ENCODE measurements at regions not wholly inside any gene's neighbourhood (a gene's known extent, or its start where the extent isn't known, plus 50 kb on each side); places are given as distances from the start of the nearest gene placed in this dataset.

DNA sequence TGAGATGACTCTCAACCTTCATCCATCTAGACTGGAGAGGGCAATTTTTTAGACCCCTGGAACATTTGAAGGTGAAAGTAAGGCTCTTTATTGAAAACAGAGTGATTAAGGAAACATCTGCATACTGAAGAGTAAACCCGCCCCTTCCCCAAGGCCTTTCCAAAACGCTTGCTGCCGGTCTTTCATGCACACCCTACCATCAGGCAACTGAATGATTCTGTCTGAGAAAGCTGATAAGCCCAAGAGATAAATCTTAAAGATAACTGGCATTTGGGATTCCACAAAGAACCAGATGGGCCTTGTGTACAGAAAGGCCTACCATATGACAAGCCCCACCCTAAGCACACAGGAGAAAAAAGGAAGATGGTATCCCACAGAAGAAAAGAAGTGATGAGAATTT lies 54.4 kb upstream of the PIK3R1 start:
- no peak overlapping the region for H3K4me3 ChIP-seq (ENCODE audit: low read length)

DNA sequence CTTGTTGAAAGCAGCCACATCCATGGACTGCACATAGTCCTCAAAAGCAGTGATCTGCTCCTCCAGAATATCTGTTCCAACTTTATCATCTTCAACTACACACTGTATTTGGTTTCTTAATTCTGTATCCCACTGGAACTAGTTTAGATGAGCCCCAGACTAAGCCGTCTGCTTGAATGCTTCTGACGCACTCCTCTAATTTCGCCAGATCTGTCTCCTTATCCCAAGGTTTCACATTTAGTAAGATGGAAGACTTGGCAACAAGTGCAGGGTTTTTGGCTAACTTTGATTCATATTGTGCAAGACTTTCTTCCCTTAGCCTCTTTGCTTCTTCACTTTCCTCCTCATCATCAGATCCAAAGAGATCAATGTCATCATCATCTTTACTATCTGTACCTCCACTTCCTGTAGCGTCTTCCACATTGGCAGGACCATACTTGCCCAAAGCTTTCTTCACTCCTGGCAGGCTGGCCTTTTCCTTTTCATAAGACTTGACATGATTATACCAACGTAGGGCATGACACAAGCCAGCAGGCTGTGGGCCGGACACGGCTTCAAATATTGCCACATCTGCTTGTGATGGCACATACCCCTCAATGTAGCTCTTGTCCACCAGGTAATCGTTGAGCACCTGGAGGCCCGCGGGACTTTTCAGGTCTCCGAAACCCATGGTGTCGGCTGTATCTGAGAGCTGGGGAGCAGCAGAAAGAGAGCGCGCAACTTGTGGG lies 56.2 kb upstream of the PIK3R1 start:
- H3K4me3 ChIP-seq (ENCODE audit: low read length): no peak overlapping the region
- no peak for DNase-seq (ENCODE audit: low read depth)
- TF ChIP-seq, protein P1, sequence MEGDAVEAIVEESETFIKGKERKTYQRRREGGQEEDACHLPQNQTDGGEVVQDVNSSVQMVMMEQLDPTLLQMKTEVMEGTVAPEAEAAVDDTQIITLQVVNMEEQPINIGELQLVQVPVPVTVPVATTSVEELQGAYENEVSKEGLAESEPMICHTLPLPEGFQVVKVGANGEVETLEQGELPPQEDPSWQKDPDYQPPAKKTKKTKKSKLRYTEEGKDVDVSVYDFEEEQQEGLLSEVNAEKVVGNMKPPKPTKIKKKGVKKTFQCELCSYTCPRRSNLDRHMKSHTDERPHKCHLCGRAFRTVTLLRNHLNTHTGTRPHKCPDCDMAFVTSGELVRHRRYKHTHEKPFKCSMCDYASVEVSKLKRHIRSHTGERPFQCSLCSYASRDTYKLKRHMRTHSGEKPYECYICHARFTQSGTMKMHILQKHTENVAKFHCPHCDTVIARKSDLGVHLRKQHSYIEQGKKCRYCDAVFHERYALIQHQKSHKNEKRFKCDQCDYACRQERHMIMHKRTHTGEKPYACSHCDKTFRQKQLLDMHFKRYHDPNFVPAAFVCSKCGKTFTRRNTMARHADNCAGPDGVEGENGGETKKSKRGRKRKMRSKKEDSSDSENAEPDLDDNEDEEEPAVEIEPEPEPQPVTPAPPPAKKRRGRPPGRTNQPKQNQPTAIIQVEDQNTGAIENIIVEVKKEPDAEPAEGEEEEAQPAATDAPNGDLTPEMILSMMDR (IDR thresholded peaks at IDR 0.05; ENCODE audit: insufficient read depth, low read depth, low read length, missing control alignments): no peak

More for the DNA sequence above, 54.4 kb upstream of the PIK3R1 start:
- TF ChIP-seq, protein P1 (IDR thresholded peaks at IDR 0.05; ENCODE audit: insufficient read depth, low read depth, low read length, missing control alignments): no peak
- DNase-seq (ENCODE audit: low read depth): no peak

DNA sequence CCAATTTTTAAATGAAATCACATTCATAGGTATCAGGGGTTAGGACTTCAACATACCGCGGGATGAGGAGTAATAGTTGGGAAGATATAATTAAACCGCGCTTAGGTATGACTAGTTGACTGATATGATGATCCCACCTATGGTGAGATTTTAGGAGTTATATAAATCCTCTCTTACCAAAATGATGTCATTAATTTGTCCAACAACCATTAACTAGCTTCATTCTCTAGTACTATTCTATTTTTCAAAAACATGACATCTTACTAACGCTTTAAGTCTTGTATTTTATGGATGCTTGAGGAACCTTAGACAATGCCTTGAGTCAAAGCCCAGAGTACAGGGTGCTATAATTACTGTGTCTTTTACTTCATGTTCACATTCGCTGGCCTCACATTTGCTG lies 59.6 kb upstream of the PIK3R1 start:
- TF ChIP-seq, protein P1 (IDR thresholded peaks at IDR 0.05; ENCODE audit: insufficient read depth, low read depth, low read length, missing control alignments): no peak
- DNase-seq (ENCODE audit: low read depth): no peak
- no peak overlapping the region for H3K4me3 ChIP-seq (ENCODE audit: low read length)

DNA sequence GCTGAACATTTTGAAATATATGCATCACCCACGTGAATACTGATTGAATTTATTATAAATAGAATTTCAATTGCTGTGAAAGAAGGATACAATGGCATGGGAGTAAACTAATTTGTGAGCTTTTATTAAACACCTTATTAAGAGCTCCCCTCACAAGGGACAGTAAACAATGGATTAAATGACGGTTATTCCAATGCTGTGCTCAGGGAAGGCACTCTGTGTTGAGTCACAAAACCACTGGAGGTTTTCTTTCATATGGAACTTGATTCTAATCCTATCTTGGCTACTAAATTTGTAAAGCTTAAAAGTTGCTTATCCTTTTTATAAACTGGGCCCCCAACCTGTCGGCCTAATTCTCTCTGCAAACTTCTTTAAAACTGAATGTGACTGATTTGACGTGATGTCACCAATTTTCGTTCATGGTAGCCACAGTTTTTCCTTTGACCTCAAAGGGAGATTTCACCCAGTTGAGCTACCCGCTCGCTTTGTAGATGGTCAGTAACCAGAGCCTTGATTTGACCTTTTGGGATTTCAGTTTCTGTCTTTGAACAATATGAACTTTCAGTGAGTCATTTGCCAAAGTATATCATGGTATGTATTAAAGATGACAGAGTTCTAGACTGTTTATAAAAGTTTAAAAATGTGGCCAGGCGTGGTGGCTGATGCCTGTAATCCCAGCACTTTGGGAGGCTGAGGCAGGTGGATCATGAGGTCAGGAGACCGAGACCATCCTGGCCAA lies 61.3 kb upstream of the PIK3R1 start:
- H3K4me3 ChIP-seq (ENCODE audit: low read length): no peak overlapping the region
- TF ChIP-seq, protein P1 (IDR thresholded peaks at IDR 0.05; ENCODE audit: insufficient read depth, low read depth, low read length, missing control alignments): no peak
- no peak for DNase-seq (ENCODE audit: low read depth)

DNA sequence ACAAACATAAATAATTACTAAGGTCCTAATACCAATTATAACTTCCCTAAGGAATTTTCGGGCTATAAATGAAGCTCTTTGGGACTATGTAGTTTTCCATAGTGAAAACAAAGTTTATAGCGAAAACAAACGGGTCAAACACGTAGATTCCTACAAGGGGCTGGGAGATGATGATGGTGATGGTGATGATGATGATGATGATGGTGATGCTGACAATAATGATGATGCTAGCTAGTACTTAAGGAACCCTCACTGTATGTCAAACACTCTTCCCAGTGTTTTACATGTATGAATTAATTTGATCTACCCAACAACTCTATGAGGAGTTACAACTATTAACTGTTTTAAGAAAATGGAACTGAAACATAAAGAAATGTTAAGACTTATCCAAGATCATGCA lies 63.7 kb upstream of the PIK3R1 start:
- TF ChIP-seq, protein P1 (IDR thresholded peaks at IDR 0.05; ENCODE audit: insufficient read depth, low read depth, low read length, missing control alignments): no peak
- H3K4me3 ChIP-seq (ENCODE audit: low read length): no peak overlapping the region
- no peak for DNase-seq (ENCODE audit: low read depth)

DNA sequence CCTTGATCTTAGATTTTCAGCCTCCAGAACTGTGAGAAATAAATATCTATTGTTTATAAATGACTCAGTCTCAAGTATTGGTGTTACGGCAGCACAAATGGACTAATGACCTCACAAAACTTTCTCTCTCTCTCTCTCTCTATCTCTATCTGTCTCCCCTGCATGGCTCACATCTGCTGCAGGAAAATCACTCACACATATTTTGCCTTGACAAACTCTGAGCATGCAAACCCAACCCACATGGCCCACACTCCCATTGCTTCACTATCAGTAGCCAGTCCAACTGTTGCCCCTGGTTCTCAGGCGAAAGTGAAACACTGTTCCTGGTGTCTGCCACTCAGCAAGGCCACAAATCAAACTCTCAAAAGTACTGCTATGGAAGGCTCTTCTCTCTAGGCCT lies 66.4 kb upstream of the PIK3R1 start:
- peak; percentile 2 for DNase-seq (ENCODE audit: low read depth)
- TF ChIP-seq, protein P1 (IDR thresholded peaks at IDR 0.05; ENCODE audit: insufficient read depth, low read depth, low read length, missing control alignments): no peak
- H3K4me3 ChIP-seq (ENCODE audit: low read length): no peak overlapping the region
